ENCODE measurements at regions not wholly inside any gene's neighbourhood (a gene's known extent, or its start where the extent isn't known, plus 50 kb on each side); places are given as distances from the start of the nearest gene placed in this dataset.

DNA sequence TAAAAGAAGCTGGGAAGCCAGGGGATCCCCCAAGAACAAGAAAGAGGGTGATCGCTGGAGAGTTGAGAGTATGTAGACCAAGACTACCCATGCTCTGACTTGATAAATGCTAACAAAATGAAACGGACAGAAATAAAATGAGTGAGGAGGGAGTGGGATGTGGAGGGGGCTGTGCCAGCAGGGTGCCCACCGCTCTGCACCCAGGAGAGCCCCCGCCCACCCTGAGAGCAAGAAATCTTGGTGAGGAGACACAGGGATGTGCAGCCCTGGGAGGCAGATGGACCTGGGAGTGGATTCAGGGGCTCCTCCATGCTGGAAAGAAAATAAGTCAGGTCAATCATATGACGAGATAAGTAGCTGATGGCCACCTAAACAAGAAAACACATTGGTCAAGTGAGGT lies 590.9 kb downstream of the AJAP1 start:
- DNase-seq, result no peak

DNA sequence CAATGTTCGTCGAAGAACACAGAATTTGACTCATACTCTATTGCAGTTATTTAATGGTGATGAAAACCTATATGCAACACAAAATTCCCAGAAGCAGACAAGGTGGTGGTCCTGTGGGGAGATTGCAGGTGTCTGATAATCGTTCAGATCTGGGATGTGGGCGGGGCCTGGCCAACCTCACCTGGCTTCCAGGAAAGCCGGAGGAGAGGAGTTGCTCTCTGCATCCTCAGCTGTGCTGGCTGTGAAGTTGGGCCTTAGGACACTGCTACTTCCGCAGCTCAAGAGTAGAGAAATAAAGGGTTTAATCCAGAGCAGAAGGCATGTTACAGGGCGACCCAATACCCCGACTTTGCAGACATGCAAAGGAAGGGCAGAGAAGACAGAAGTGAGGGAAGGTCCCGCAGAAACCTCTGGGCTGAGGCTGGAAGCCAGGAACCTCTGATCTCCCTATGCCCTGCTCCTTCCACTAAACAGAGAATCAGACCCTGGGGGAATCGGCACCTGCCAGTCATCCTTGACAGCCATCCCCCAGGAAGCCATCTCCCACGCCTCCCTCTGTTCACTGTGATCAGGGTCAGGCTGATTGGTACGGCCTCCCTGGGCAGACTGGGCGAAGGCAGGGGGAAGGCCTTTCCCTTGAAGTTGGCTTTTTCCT lies 590.3 kb downstream of the AJAP1 start:
- DNase-seq, result no peak

DNA sequence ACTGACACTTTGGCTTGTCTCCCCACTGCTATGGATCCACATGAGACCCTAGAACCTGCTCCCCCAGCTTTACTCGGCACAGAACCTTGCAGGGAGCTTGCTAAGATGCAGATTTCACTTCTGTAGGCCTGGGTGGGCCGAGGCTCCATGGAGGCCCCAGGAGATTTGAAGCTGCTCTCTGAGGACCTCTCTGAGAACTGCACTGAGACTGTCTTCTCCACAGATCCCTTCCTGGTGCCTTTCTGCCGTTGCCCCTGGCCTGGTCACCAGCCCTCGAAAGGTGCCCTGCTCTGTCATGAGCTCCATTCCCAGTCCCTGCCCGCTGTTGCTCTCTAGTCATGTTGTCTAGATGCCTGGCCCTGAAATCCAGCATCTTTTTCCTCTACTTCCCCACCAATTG lies 588.4 kb downstream of the AJAP1 start:
- DNase-seq, result no peak

DNA sequence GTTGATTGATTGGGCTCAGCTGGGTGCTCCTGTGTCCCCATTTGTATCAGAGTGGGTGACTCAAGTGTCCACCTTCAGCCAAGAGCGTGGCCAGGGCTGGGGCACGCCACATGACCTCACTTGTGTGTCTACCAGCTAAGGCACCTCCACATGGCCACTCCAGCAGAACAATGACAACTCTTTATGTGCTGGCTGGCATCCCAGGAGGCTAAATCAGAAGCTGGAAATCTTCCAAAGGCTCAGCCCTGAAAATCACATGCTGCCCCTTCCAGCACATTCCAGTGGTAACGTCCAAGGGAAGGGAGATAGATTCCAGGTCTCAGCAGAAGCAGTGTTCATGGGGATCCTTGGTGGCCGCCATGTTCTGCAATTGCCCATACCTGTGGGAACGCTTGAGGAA lies 585.5 kb downstream of the AJAP1 start:
- DNase-seq, result no peak

DNA sequence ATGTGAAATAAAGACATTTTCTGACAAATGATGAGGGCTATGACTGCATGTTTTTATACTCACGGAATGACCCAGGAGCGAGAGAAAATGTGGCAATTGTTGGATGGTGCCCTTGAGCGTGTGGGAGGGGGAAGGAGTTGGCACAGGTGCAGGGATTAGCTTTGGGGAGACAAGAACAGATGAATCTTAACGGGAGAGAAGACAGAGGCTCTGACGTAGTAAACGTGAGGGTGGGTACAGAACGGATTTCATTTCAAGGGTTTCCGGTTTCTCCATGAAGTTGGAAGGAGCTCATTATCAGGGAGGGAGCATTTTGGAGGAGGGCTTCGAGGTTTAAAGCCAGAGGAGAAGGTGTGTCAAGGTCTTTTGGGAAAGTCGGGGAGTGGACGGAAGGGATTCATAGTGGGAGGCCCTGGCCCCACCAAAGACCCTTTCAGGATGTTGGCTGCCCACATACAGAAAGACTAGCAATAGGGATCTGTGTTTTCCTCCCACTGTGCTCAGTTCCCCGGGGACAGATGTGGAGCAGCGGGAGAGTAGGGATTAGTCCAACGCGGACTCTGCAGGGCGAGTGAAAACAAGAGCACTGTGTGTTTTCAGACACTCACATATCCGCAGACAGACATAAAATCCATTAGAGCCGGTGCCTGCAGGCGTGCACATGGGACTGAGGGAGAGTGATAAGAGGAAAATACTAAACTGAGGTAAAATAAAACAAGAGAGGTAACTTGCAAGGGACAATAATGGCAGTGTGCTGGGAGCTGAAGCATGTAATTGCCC lies 584.1 kb downstream of the AJAP1 start:
- DNase-seq, result no peak

DNA sequence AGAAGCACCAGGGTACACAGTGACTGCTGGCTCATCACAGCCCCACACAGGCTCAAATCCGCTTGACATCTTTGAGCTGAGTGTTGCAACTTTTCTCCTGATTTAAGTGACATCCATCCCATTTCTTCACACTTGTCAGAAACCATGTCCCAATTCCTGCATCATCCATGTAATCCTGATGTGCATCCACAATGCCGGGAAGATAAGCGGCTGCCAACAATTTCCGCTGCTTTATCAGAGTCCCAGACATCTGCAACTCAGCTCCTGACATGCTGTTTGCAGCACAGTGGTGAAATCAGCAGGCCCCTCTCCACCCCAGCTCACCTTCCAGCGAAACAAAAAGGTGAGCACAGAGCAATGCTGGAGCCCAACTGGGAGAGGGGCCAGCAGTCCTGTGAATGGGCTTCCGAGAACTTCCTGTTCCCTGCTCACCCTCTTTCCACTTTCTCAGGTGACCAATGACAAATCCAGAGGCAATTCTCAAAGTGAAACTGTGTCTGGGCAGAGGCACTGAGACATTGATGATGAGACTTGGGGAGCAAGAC lies 581.0 kb downstream of the AJAP1 start:
- DNase-seq, result no peak

DNA sequence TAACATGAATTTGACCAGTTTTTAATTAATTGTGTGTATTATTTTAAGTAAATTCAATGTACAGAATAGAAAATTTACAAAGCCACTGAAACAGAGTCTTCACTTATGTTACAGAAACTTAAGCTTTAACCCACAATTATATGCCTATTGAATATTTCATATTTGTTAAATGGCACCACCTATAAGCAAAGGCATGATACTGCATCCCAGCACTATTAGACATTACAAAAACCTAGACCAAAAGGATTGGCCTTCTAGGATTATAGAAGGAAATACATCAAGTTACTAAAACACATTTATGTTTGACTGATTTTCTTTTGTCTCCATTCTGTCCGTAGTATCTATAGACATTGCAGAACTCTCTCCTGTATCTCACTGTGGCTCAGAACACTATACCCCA lies 578.1 kb downstream of the AJAP1 start:
- DNase-seq, result no peak

DNA sequence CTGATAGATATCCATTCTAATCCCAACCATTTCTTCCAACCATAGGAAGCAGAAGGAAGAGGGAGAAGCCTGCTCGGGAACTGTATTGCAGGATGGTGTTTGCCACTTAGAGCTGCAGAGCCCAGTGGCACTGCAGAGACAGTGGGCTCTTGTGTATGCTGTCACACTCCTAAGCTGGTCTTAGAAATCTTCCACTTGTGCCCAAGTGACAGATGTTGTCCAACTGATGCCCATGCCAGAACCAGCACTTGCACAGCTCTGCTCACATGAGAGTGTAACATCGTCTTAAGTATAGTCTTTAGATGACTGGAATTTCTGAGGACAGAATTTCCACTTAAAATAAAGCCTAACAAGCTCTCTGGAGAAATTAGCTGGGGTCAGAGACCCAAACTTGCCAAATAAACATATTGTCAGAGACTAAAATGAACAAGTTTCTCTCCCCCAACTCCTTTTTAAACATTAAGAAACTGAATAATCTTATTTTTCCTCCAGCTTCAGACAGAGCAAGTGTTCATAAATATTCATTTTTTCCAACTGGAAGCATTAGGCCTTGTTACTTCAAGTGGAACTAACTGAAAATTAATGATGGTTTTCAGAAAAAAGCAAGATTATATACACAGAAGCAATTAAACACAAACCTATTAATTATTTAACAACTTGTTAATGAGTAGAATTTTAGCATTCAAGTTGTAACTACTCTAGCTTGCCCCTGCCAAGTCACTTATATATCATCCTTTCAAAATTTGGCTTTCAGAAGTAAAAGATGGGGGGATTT lies 577.3 kb downstream of the AJAP1 start:
- DNase-seq, result no peak

DNA sequence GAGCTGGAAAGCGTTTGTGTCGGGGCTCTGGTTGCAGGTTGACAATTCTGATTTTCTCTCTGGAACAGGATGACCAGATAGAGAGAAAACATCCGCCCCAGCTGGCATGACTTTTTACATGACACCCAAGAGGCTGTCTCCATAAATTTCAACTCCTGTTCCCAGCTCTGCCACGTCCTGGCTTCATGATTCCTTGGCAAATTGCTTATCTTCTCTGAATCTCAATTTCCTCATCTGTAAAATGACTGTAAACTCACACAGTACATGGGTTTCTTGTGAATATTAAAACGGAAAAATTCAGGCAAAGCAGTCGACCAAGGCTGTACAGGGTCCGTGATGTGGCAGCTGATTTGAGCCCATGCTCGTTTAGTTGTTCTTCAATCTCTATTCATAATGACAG lies 572.7 kb downstream of the AJAP1 start:
- DNase-seq, result no peak

DNA sequence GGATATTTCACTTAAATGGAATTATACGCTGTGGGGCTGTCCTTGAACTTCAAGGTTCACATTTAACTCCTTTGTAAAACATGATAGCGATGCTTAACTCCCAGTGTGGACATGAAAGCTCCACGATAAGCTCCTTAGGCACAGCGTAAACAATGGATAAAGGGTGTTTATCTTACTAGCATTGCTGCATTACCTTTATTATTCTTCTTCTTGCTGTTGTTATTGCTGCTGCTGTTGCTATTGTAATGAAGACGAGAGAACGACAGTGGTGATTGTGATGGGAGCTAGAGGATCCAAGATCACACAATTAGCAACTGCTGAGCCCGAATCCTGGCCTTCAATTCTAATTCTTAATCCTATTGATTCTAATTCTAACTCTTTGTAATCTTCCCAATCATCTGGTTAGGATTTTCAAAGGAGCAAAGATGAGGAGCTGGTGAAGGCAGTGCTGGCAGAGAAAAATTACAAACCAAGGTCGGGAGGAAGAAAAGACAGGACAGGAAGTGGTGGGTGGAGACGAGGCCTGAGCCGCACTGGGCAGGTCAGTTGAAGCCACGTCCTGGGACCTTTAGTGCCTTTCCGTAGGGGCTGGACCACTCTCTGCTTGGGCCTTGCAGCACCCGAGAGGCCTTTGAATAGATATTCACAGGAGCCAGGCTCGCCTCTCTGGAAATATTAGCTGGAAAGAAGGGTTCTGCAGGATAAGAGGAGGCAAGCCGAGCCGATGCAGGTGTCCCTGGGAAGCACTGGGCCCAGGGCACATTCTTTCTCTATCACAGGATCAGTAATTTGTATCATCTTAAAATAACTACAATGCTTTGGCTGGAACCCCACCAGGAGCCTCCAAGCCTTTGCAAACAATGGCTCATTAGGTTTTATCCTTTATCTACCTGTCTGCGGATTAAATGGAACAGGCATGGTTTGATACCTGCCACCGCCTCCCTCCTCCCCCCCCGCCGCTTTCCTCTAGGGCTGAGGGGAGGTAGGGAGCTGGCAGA lies 571.6 kb downstream of the AJAP1 start:
- no peak for DNase-seq

DNA sequence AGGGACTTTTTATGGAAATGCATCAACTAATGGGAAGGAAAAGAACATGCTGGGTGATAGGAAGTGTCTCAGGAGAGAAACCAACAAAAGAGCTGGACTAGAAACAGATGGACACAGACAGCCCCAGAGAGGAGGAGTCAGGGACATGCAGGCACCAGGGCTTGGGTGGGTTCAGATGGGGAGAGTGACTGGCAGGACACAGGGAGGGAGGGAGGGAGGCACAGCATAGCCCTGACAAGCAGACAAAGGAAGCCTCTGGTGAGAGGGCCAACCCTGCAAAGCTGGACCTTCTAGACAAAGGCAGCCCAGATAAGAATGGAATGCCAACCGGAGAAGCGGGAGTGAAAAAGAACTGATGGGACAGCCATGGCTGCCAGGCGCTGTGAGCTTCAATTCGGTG lies 568.8 kb downstream of the AJAP1 start:
- DNase-seq, result no peak

DNA sequence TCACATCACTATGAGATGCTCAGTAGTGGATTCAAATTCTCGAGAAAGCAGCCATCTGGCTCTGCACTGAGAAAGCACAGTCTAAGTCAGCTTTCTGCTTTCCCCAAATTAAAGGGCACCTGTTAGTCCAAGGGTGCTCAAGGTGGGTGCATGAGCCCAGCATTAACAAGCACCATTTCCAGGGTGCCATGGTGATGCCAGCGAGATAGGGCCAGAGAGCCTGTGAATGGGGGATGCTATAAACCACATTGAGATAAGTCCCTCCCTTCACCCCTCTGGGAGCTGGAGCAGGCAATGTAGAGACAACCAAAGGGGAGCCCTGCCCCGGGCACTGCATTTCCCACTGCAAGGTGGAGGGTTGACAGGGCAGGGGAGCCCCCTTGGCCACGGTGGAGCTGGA lies 568.2 kb downstream of the AJAP1 start:
- DNase-seq, result no peak

DNA sequence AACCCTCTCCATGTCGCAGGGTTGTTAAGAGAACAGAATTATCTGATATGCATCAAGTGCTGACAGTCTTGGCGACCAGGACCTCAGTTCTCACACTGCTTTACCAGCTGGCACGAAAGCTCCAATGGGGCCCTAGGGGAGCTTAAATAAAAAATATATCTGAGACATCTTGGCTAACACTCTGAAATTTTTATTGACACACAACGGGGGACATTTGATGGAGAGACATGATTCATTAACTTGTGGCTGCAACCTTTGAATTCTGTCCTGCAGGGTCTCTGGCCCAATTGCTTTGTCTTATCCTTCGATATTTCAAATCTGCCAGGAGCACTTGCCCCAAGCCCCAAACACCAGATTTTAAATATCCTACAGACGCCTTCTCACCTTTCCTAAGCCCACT lies 567.0 kb downstream of the AJAP1 start:
- no peak for DNase-seq

DNA sequence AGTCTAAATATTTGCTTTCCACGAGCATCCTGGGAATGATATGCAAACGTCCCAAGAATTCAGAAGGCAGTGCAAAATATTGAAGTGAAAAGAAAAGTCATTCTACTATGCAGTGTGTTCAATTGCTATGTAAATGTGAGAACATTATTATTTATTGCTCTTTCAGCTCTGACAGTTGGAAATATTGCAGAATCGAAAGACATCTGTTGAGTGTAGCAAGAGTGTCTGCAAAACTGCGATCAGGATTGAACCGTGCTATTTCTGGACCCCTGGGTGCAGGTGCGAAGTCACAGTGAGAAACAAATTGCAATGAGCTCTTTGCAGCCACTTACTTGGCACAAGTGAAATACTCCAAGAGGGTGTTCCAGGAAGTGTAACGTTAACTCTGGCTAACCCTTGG lies 566.4 kb downstream of the AJAP1 start:
- DNase-seq, result no peak

DNA sequence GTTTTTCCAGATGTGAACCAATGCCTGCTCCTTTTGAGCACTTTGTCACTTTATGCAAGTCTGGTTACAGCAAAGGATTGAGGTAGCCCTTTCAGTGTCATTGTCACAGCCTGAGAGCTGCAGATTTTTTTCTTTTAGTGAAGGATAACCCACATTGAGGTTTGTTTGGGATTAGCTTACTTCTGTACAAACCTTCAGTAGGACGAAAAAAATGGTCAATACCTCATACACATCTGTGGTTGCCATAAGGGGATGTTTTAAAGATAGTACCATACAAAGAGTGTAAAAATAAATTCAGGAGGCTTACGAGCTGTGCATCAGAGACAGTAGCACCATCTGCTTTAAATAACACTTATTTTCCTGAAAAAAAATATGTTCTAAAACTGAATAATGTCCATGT lies 566.0 kb downstream of the AJAP1 start:
- DNase-seq, result no peak

DNA sequence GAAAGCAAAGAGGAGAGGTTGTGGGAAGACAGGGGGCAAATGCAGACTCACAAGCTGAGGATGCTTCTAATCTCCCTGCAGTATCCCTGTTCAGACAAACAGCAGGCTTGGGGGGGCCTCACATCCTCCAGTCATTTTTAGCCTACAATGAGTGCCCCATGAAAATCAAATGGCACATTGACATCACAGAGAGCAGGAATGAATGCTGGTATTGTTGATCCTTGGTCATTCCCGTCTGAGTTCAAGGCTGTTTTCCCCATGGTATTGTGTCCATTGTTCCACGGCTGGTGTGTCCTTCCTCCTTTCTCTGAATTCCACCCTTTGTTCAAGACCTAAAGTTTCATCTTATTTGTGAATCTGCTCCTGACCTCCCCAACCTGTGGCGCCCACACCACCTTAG lies 545.6 kb downstream of the AJAP1 start:
- DNase-seq, result no peak

DNA sequence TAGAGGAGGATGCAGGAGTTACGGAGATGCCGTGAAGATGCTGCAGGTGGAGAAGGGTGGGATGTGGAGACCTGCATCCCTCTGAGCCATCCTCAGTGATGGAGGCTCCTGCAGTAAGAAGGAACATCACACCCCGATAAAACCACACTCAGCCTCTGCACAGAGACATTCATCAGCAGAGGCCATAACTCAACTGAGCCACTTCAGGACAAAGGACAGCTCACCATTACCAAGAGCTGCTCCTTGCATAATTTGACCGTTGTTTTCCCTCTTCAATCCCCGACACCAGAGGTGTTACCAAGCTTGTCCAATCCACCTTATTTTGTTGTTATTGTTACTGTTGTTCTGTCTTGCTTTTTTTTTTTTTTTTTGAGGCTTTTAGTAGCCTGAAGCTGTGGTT lies 543.9 kb downstream of the AJAP1 start:
- DNase-seq, result no peak

DNA sequence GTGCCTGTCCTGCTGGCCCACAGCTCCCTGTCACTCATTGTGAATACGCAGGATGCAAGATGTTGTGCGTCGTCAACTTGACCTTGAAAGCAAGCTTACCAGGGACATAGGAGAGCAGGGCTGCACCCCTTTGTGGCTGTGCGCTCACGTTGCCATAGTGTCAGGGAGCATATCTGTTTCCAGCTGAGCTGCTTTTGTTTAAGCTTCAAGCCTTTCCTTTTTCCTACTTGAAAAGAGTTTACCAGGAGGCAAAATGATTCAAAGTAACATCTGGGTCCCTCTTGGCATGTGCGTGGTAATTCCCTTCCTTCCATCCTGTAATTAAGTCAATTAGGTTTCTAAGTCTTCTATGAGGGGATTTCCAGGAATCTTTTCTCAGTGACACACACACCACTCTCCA lies 537.1 kb downstream of the AJAP1 start:
- no peak for DNase-seq

DNA sequence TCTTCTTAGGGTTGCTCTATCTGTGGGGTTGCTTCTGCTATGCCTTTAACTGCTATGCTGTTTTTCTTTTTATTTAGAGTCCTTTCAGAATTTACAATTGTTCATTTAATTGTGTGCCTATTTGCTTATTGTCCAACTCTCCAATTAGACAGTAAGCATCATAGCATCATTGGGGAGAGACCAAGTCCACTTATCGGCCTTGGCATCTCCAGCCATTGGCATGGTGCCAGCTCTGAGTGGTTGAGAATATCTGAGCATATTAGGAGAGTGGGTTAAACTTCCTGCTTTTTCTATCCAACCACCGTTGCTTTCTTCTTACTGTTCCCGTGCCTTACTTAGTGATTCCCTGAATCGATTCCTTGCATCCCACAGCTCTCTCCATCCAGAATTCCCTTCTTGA lies 535.0 kb downstream of the AJAP1 start:
- DNase-seq, result no peak

DNA sequence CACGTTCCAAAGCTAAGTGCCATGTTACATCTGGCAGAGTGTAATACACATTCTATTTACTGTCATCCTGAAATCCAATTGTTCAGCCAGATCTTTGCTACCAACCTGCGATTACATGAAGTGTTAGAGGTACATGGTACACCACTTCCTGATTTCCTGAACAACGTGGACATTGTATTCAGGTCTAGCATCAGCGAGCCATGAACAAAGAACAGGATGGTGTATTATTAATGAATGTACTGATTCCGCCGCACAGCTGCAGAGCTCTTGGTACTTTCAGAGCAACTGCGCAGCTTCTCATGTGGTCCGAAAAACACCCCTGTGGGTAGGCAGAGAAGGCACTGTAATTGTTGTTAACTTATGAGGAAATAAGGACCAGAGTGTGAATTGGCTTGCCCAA lies 511.4 kb downstream of the AJAP1 start:
- no peak for DNase-seq

DNA sequence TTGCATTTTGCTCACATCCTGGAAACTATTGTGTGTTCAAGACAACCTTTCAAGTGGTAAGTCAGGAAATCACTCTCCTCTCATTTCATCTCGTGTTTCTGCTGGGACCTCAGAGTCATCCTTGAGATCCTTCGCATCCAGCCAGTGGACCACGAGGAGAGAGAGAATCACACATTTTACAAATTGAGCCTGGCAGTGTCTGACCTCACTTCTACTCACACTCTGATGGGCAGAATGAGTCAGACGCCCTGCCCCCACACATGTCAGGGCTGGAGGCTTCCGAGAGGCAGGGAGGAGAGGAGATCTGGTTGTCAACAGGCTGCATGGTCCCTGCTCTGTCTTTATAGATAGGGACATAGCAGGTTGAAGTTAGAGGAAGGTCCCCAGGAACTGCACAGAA lies 509.7 kb downstream of the AJAP1 start:
- no peak for DNase-seq

DNA sequence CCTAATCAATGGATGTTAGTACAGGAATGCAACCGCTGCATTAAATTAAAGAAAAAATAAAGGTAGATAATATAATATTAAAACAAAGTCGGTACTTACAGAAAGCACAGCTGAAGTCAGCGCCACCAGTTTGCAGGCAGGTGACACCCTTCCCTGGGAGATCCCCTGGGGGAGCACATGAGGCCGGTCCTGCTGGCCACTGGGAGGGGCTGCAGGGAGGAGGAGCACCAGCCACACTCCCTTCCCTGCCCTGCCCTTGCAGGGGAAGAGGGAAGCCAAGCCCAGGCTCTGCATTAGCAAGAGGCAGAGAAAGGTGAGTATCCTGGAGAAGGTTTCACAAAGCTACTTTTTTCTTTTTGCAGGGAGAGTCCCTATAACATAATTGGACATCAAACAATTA lies 507.0 kb downstream of the AJAP1 start:
- no peak for DNase-seq

DNA sequence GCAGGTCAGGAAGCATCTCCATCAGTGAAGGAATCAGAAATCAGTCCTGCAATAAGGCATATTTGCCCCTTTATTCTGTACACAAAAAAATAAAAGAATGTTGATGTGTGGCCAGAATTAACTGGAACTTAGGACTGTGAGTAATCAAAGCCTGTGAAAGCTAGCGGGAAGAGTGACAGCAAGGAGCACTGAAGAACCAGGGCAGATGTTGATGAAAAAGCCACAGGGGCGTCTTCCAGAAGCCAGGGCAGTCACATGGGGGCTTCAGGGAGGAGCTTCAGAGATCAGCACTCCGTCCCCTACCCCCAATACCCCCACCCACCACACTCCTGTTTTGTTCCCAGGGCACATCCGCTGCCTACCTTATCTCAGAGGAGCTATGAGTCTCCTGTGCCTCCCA lies 502.8 kb downstream of the AJAP1 start:
- no peak for DNase-seq

Measured in CD4-positive, alpha-beta T cell treated with Interferon gamma for 1 hour (primary cell).